ENCODE measurements at regions not wholly inside any gene's neighbourhood (a gene's known extent, or its start where the extent isn't known, plus 50 kb on each side); places are given as distances from the start of the nearest gene placed in this dataset.

- TF ChIP-seq, protein P1, sequence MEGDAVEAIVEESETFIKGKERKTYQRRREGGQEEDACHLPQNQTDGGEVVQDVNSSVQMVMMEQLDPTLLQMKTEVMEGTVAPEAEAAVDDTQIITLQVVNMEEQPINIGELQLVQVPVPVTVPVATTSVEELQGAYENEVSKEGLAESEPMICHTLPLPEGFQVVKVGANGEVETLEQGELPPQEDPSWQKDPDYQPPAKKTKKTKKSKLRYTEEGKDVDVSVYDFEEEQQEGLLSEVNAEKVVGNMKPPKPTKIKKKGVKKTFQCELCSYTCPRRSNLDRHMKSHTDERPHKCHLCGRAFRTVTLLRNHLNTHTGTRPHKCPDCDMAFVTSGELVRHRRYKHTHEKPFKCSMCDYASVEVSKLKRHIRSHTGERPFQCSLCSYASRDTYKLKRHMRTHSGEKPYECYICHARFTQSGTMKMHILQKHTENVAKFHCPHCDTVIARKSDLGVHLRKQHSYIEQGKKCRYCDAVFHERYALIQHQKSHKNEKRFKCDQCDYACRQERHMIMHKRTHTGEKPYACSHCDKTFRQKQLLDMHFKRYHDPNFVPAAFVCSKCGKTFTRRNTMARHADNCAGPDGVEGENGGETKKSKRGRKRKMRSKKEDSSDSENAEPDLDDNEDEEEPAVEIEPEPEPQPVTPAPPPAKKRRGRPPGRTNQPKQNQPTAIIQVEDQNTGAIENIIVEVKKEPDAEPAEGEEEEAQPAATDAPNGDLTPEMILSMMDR (IDR thresholded peaks at IDR 0.05; ENCODE audit: low read length): no peak
- TF ChIP-seq EZH2 (optimal IDR thresholded peaks at IDR 0.05; ENCODE audit: low read depth, low read length): no peak
- no peak for TF ChIP-seq EZH2phosphoT487 (IDR thresholded peaks at IDR 0.05; ENCODE audit: low read length)
These were observed 1055.4 kb upstream of the AUTS2 start for GRCh38 chr7:68542831-68543230.
